H1 (cell line): ENCODE measurements at regions not wholly inside any gene's neighbourhood (a gene's known extent, or its start where the extent isn't known, plus 50 kb on each side); places are given as distances from the start of the nearest gene placed in this dataset.

ENCODE experiments used
- CBX8 ChIP-seq: fragments of 300-800, 300-1000 bp; sonication (generic); IDR thresholded peaks from 2 replicates; pipeline ENCODE4 v1.7.1; 2016; ENCODE audit warnings: low read depth, low read length, borderline replicate concordance
- EP300 ChIP-seq, 2 experiments: IDR thresholded peaks; 1 replicate in 1 of 2; 2 replicates in 1 of 2; pipeline ENCODE4 v1.6.1; 2011 to 2012; ENCODE audit warnings: low read depth in 2 of 2, low read length in 2 of 2, mild to moderate bottlenecking in 2 of 2, borderline replicate concordance in 1 of 2, inconsistent platforms in 1 of 2, moderate library complexity in 1 of 2
- POLR2AphosphoS5 ChIP-seq: IDR thresholded peaks from 2 replicates; pipeline ENCODE4 v1.6.1; 2011; ENCODE audit warnings: low read depth, low read length
- SRF ChIP-seq: IDR thresholded peaks from 2 replicates; pipeline ENCODE4 v1.6.1; 2011; ENCODE audit warnings: mild to moderate bottlenecking, low read depth, low read length, moderate library complexity
- TCF12 ChIP-seq: IDR thresholded peaks from 2 replicates; pipeline ENCODE4 v1.6.1; 2011; ENCODE audit warnings: low read depth, mild to moderate bottlenecking, low read length

GRCh38 chr16:85519540-85520231 lies 93.4 kb upstream of the GSE1 start (continued):
- TF ChIP-seq EP300 (IDR thresholded peaks at IDR 0.05; ENCODE audit: borderline replicate concordance in 1 of 2, low read depth in 2 of 2, low read length in 2 of 2) (no peak), CBX8 (no peak), POLR2AphosphoS5 (no peak), TCF12 (no peak), SRF (no peak)
